ENCODE measurements at regions not wholly inside any gene's neighbourhood (a gene's known extent, or its start where the extent isn't known, plus 50 kb on each side); places are given as distances from the start of the nearest gene placed in this dataset.
A peak's percentile ranks its signal among the peaks of the same experiment; 100 is the strongest.

- Histone ChIP-seq H3K79me2 (ENCODE audit: control insufficient read depth in 1 of 2, insufficient read depth in 2 of 2, low read length in 2 of 2) (no peaks in the 10 kb centered on the region), H3K23me2 (ENCODE audit: low read depth, low read length) (no peaks in the 10 kb centered on the region), H4K91ac (replicated peaks; ENCODE audit: insufficient read length, low read length) (no peak overlapping the region), H2BK20ac (ENCODE audit: low read length) (no peak overlapping the region), H3K36me3 (ENCODE audit: control insufficient read depth in 2 of 4, insufficient read depth in 4 of 4, low read length in 3 of 4) (no peaks in the 10 kb centered on the region), H3K14ac (ENCODE audit: insufficient read length) (no peak overlapping the region), H3K79me1 (ENCODE audit: low read depth, low read length) (no peaks in the 10 kb centered on the region), H2BK12ac (ENCODE audit: low read depth, low read length) (no peak overlapping the region), H3K27ac (ENCODE audit: low read depth, low read length) (no peak overlapping the region), H3K9ac (replicated peaks in 1 of 4; ENCODE audit: extremely low read depth in 1 of 4, low read depth in 3 of 4, low read length in 3 of 4) (no peak overlapping the region), H3K4me2 (ENCODE audit: insufficient read depth in 1 of 2, low read depth in 2 of 2, low read length in 2 of 2) (peak overlapping the region in 1 of 2 experiments; percentile 11; a peak in 1 of 4 replicates), H2BK15ac (ENCODE audit: low read length) (no peak overlapping the region), H4K5ac (ENCODE audit: insufficient read length, low read depth, low read length) (no peak overlapping the region), H3K18ac (ENCODE audit: extremely low read depth, low read length) (peak overlapping the region; percentile 49; the same call in 1 of the 2 replicates), H3K4ac (replicated peaks; ENCODE audit: insufficient read length, low read depth, low read length) (no peak overlapping the region), H2AFZ (ENCODE audit: low read length) (peak overlapping the region; percentile 79; the same call in 1 of the 2 replicates), H4K20me1 (replicated peaks in 1 of 2; ENCODE audit: control insufficient read depth in 1 of 2, insufficient read depth in 2 of 2, low read length in 2 of 2) (no peaks in the 10 kb centered on the region), H3K27me3 (replicated peaks in 1 of 4; ENCODE audit: control insufficient read depth in 3 of 4, extremely low read depth in 1 of 4, insufficient read depth in 3 of 4, low read length in 3 of 4) (peaks cover 0 to 5% (median 0%) of the 10 kb centered on the region in 4 experiments; a peak in 1 of 7 replicates), H4K8ac (ENCODE audit: extremely low read depth, insufficient read depth, low read length) (no peak overlapping the region), H2AK5ac (ENCODE audit: low read depth, low read length) (no peak overlapping the region), H3K4me3 (ENCODE audit: extremely low read depth in 1 of 4, insufficient read depth in 2 of 4, low read depth in 3 of 4, low read length in 4 of 4) (no peak overlapping the region), H2BK120ac (replicated peaks; ENCODE audit: low read depth, low read length) (no peak overlapping the region), H3K4me1 (replicated peaks in 1 of 4; ENCODE audit: control insufficient read depth in 3 of 4, insufficient read depth in 4 of 4, low read length in 3 of 4) (peaks cover 0 to 2% (median 0%) of the 10 kb centered on the region in 4 experiments; a peak in 2 of 7 replicates), H2BK5ac (ENCODE audit: low read depth, low read length) (no peak overlapping the region), H3K56ac (replicated peaks; ENCODE audit: insufficient read length, low read depth, low read length) (no peak overlapping the region), H3K23ac (ENCODE audit: insufficient read length) (no peak overlapping the region), H3K9me3 (ENCODE audit: insufficient read depth in 2 of 2, low read depth in 1 of 2, low read length in 1 of 2) (no peaks in the 10 kb centered on the region)
- peak; percentile 22 to 49 (median 34) for TF ChIP-seq CTCF (IDR thresholded peaks at IDR 0.05; ENCODE audit: control extremely low read depth in 1 of 3, insufficient read depth in 1 of 3, low read depth in 1 of 3, low read length in 3 of 3)
- no peak for TF ChIP-seq TAF7 (optimal IDR thresholded peaks at IDR 0.05; ENCODE audit: borderline replicate concordance, low read depth, low read length)
- TF ChIP-seq EP300 (IDR thresholded peaks at IDR 0.05; ENCODE audit: borderline replicate concordance in 1 of 2, low read depth in 2 of 2, low read length in 2 of 2), result no peak
- TF ChIP-seq RAD21 (IDR thresholded peaks at IDR 0.05 in 1 of 2, conservative IDR thresholded peaks at IDR 0.05 in 1 of 2; ENCODE audit: low read depth in 2 of 2, low read length in 2 of 2), result peak; percentile 61 to 75
- FAIRE-seq, result peak; percentile 19
- 85% methylated on average over 8 of the region's 8 CpGs; no CpG with 5 or more reads in 1 of the 2 experiments for WGBS, 2 experiments (ENCODE audit: extremely low coverage in 1 of 2, insufficient coverage in 1 of 2, insufficient read length in 1 of 2, insufficient replicate concordance in 2 of 2, low coverage in 1 of 2, low lambda C conversion rate in 2 of 2, missing lambda C conversion rate in 1 of 2)
- POLR2A ChIA-PET (ENCODE audit: partially characterized antibody), result no interaction called here
- DNase-seq (ENCODE audit: low read depth in 1 of 2, low spot score in 2 of 2), result peak in 1 of 2 experiments; percentile 53
- CTCF ChIA-PET (ENCODE audit: partially characterized antibody), result interaction anchor here (1.0 to 2.9 kb wide), 8 partner anchors 8 to 355 kb away, joined by 3 to 11 read pairs (median 3); no protein-coding TSS in a partner anchor
Measured at GRCh38 chr13:30105381-30105780, 202.0 kb downstream of the KATNAL1 start.
